ENCODE measurements at regions not wholly inside any gene's neighbourhood (a gene's known extent, or its start where the extent isn't known, plus 50 kb on each side); places are given as distances from the start of the nearest gene placed in this dataset.

DNA sequence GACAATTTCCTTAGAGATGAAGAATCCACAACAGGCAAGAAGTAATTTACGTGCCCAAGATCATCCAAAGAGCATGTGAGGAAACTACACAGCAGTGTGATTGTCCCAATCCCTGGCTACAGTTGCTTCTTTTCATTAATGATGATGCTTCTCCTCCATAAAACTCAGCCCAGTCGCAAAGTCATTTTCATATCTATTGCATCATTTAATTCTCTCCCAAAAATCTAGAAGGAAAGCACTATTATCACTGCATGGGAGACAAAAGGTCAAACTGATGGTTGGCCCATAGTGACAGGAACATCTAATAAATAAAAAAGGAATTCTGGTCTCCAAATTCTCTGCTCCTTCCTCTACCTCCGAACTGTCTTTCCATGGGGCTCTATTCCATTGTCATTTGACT lies 103.5 kb upstream of the SERP2 start:
- POLR2A ChIA-PET: no interaction called here
- ATAC-seq (replicated peaks in 1 of 4) (no peak), DNase-seq (no peak)
- H3K9me3 Mint-ChIP-seq: peaks cover 0 to 7% (median 0%) of the 10 kb centered on the region in 3 donors
- H3K4me3 Mint-ChIP-seq: no peak overlapping the region
- H3K27me3 ChIP-seq (replicated peaks in 1 of 2; ENCODE audit: control insufficient read depth in 2 of 2, extremely low read depth in 1 of 2, insufficient read depth in 2 of 2, low read length in 1 of 2): peaks cover 0 to 4% of the 10 kb centered on the region in 2 experiments
- no peak overlapping the region for H3K4me3 ChIP-seq (ENCODE audit: control insufficient read depth in 1 of 2, extremely low read depth in 1 of 2, low read length in 1 of 2)
- H3K36me3 ChIP-seq (ENCODE audit: control insufficient read depth in 2 of 2, extremely low read depth in 1 of 2, insufficient read depth in 1 of 2, low read length in 1 of 2): no peaks in the 10 kb centered on the region
- no peak overlapping the region for H3K27ac ChIP-seq (ENCODE audit: low read length)
- no peaks in the 10 kb centered on the region for H3K36me3 Mint-ChIP-seq
- no peaks in the 10 kb centered on the region for H3K9me3 ChIP-seq
- H3K27ac Mint-ChIP-seq: no peak overlapping the region
- peaks cover 4 to 11% of the 10 kb centered on the region in 2 experiments for H3K4me1 ChIP-seq (ENCODE audit: control insufficient read depth in 1 of 2, extremely low read depth in 1 of 2, insufficient read depth in 2 of 2, low read length in 2 of 2)
- peaks cover 0 to 3% of the 10 kb centered on the region in 2 donors for H3K27me3 Mint-ChIP-seq
- 100% methylated on average over 1 of the region's 3 CpGs for WGBS (ENCODE audit: insufficient coverage)
- peaks cover 23 to 25% (median 24%) of the 10 kb centered on the region in 3 donors for H3K4me1 Mint-ChIP-seq
- CTCF ChIA-PET: no interaction called here

- no peak for DNase-seq
- Mint-ChIP-seq H3K27ac (no peak overlapping the region), H3K9me3 (peaks cover 0 to 7% (median 5%) of the 10 kb centered on the region in 3 donors), H3K4me3 (no peak overlapping the region), H3K4me1 (peaks cover 31 to 34% (median 33%) of the 10 kb centered on the region in 3 donors), H3K27me3 (no peaks in the 10 kb centered on the region), H3K36me3 (peaks cover 6% of the 10 kb centered on the region)
- Histone ChIP-seq H3K27me3 (replicated peaks in 1 of 2; ENCODE audit: control insufficient read depth in 2 of 2, extremely low read depth in 1 of 2, insufficient read depth in 2 of 2, low read length in 1 of 2) (no peaks in the 10 kb centered on the region), H3K4me3 (ENCODE audit: control insufficient read depth in 1 of 2, extremely low read depth in 1 of 2, low read length in 1 of 2) (no peak overlapping the region), H3K36me3 (ENCODE audit: control insufficient read depth in 2 of 2, extremely low read depth in 1 of 2, insufficient read depth in 1 of 2, low read length in 1 of 2) (no peaks in the 10 kb centered on the region), H3K4me1 (ENCODE audit: control insufficient read depth in 1 of 2, extremely low read depth in 1 of 2, insufficient read depth in 2 of 2, low read length in 2 of 2) (peaks cover 10 to 12% of the 10 kb centered on the region in 2 experiments), H3K9me3 (no peaks in the 10 kb centered on the region), H3K27ac (ENCODE audit: low read length) (no peak overlapping the region)
- WGBS (ENCODE audit: insufficient coverage): 77% methylated on average over 3 of the region's 4 CpGs
- POLR2A ChIA-PET: no interaction called here
- CTCF ChIA-PET: no interaction called here
- no peak for ATAC-seq (replicated peaks in 1 of 4)
These were observed 102.6 kb upstream of the SERP2 start for GRCh38 chr13:44271031-44271455.

DNA sequence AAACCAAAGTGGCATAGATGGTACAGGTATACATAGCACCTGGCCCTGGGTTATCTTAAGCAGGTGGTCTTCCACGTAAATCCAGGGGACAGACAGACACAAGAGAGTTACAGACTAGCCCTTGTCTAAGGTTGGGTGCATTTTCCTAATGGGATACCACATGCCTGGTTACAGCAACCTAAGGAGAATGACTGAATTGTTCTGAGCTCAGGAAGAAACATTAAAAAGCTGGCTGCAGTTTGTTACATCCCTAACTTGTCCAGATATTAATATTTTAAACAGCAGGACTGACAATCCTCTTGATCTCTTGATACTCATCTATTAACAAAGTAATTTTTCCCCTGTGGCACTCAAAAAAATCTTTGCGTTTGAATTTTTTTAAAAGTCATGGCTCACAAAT lies 102.2 kb upstream of the SERP2 start:
- H3K4me1 ChIP-seq (ENCODE audit: control insufficient read depth in 1 of 2, extremely low read depth in 1 of 2, insufficient read depth in 2 of 2, low read length in 2 of 2): peaks cover 10 to 12% of the 10 kb centered on the region in 2 experiments
- CTCF ChIA-PET: no interaction called here
- no peak overlapping the region for H3K4me3 ChIP-seq (ENCODE audit: control insufficient read depth in 1 of 2, extremely low read depth in 1 of 2, low read length in 1 of 2)
- POLR2A ChIA-PET: interaction anchor here in 1 of 2 donors (0.5 kb wide), 1 partner anchor 12 kb away, joined by 3 read pairs; no protein-coding TSS in a partner anchor
- Mint-ChIP-seq H3K27ac (no peak overlapping the region), H3K4me1 (peaks cover 34% of the 10 kb centered on the region in 3 donors), H3K9me3 (peaks cover 0 to 7% (median 5%) of the 10 kb centered on the region in 3 donors), H3K4me3 (no peak overlapping the region), H3K36me3 (peaks cover 6% of the 10 kb centered on the region), H3K27me3 (no peaks in the 10 kb centered on the region)
- no peak overlapping the region for H3K27ac ChIP-seq (ENCODE audit: low read length)
- H3K36me3 ChIP-seq (ENCODE audit: control insufficient read depth in 2 of 2, extremely low read depth in 1 of 2, insufficient read depth in 1 of 2, low read length in 1 of 2): no peaks in the 10 kb centered on the region
- no peaks in the 10 kb centered on the region for H3K9me3 ChIP-seq
- 100% methylated on average over 2 of the region's 2 CpGs for WGBS (ENCODE audit: insufficient coverage)
- DNase-seq (no peak), ATAC-seq (replicated peaks in 1 of 4) (no peak)
- no peaks in the 10 kb centered on the region for H3K27me3 ChIP-seq (replicated peaks in 1 of 2; ENCODE audit: control insufficient read depth in 2 of 2, extremely low read depth in 1 of 2, insufficient read depth in 2 of 2, low read length in 1 of 2)

DNA sequence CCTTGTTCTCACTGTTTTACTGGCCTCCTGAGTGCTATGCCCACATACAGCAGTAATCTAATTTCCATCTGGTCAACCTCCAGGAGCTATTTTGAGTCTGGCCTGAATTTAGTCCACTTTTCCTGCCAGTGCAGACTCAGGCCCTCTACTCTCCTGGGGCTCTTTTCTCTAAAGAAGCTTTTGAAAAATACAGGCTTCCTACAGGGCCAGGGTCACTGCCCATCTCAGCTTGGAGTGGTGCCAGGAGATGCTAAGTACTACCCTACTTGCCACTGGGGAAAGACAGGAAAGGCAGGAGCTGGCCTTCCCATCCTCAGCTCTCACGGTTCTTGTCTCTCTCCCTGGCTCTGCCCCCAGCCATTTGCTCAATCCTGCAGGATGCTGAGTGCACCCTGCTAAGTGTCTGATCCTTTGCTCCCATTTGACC lies 101.7 kb upstream of the SERP2 start:
- Histone ChIP-seq H3K4me3 (ENCODE audit: control insufficient read depth in 1 of 2, extremely low read depth in 1 of 2, low read length in 1 of 2) (no peak overlapping the region), H3K36me3 (ENCODE audit: control insufficient read depth in 2 of 2, extremely low read depth in 1 of 2, insufficient read depth in 1 of 2, low read length in 1 of 2) (no peaks in the 10 kb centered on the region), H3K9me3 (no peaks in the 10 kb centered on the region), H3K27me3 (replicated peaks in 1 of 2; ENCODE audit: control insufficient read depth in 2 of 2, extremely low read depth in 1 of 2, insufficient read depth in 2 of 2, low read length in 1 of 2) (no peaks in the 10 kb centered on the region), H3K4me1 (ENCODE audit: control insufficient read depth in 1 of 2, extremely low read depth in 1 of 2, insufficient read depth in 2 of 2, low read length in 2 of 2) (peaks cover 10 to 12% of the 10 kb centered on the region in 2 experiments), H3K27ac (ENCODE audit: low read length) (no peak overlapping the region)
- no peak for DNase-seq
- no peaks in the 10 kb centered on the region for H3K27me3 Mint-ChIP-seq
- ChIA-PET POLR2A (interaction anchor here in 1 of 2 donors (0.5 kb wide), 1 partner anchor 13 kb away, joined by 3 read pairs; no protein-coding TSS in a partner anchor), CTCF (interaction anchor here in 1 of 2 donors (0.6 kb wide), 1 partner anchor 163 kb away, joined by 4 read pairs; no protein-coding TSS in a partner anchor)
- 100% methylated on average over 1 of the region's 1 CpG for WGBS (ENCODE audit: insufficient coverage)
- peaks cover 0 to 9% (median 7%) of the 10 kb centered on the region in 3 donors for H3K9me3 Mint-ChIP-seq
- H3K36me3 Mint-ChIP-seq: peaks cover 6% of the 10 kb centered on the region
- H3K4me3 Mint-ChIP-seq: no peak overlapping the region
- ATAC-seq (replicated peaks in 1 of 4): no peak
- H3K4me1 Mint-ChIP-seq: peaks cover 34 to 38% (median 38%) of the 10 kb centered on the region in 3 donors
- H3K27ac Mint-ChIP-seq: no peak overlapping the region

DNA sequence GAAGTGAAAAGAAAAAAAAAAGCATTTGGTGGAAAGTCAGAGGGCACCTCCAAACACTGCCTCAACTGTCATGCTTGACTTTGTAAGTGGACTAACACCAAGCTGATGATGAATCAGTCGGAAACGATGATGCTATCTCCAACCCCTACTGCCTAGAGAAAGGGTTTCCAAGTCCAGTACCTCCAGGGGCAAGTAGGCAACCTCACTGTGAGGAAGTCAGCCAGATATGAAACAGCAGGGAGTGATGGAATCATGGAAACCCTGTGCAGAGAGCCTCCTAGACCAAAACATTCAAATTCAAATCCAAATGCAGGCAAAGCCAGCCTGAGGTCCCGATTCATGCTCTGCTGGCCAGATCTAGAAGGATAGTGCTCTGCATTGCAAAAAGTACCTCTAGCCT lies 100.9 kb upstream of the SERP2 start:
- ChIA-PET CTCF (interaction anchor here in 1 of 2 donors (0.6 kb wide), 1 partner anchor 163 kb away, joined by 4 read pairs; no protein-coding TSS in a partner anchor), POLR2A (no interaction called here)
- peaks cover 6% of the 10 kb centered on the region for H3K36me3 Mint-ChIP-seq
- H3K27me3 Mint-ChIP-seq: no peaks in the 10 kb centered on the region
- Histone ChIP-seq H3K9me3 (no peaks in the 10 kb centered on the region), H3K27ac (ENCODE audit: low read length) (no peak overlapping the region), H3K4me1 (ENCODE audit: control insufficient read depth in 1 of 2, extremely low read depth in 1 of 2, insufficient read depth in 2 of 2, low read length in 2 of 2) (peaks cover 12 to 15% of the 10 kb centered on the region in 2 experiments), H3K27me3 (replicated peaks in 1 of 2; ENCODE audit: control insufficient read depth in 2 of 2, extremely low read depth in 1 of 2, insufficient read depth in 2 of 2, low read length in 1 of 2) (no peaks in the 10 kb centered on the region), H3K36me3 (ENCODE audit: control insufficient read depth in 2 of 2, extremely low read depth in 1 of 2, insufficient read depth in 1 of 2, low read length in 1 of 2) (no peaks in the 10 kb centered on the region), H3K4me3 (ENCODE audit: control insufficient read depth in 1 of 2, extremely low read depth in 1 of 2, low read length in 1 of 2) (no peak overlapping the region)
- peak overlapping the region in 1 of 2 donors; percentile 95 for H3K27ac Mint-ChIP-seq
- ATAC-seq (replicated peaks in 1 of 4): no peak
- peaks cover 0 to 12% (median 7%) of the 10 kb centered on the region in 3 donors for H3K9me3 Mint-ChIP-seq
- DNase-seq: no peak
- no peak overlapping the region for H3K4me3 Mint-ChIP-seq
- WGBS (ENCODE audit: insufficient coverage): 100% methylated on average over 1 of the region's 3 CpGs
- peaks cover 36 to 41% (median 41%) of the 10 kb centered on the region in 3 donors for H3K4me1 Mint-ChIP-seq

GRCh38 chr13:44273216-44273615 lies 100.4 kb upstream of the SERP2 start:
- Mint-ChIP-seq H3K4me3 (peak overlapping the region in 1 of 3 donors; percentile 75), H3K4me1 (peaks cover 41 to 47% (median 46%) of the 10 kb centered on the region in 3 donors), H3K27ac (peak overlapping the region; percentile 82 to 95), H3K36me3 (peaks cover 6% of the 10 kb centered on the region), H3K27me3 (peaks cover 0 to under 1% of the 10 kb centered on the region in 2 donors), H3K9me3 (peaks cover 0 to 15% (median 7%) of the 10 kb centered on the region in 3 donors)
- no peaks in the 10 kb centered on the region for H3K36me3 ChIP-seq (ENCODE audit: control insufficient read depth in 2 of 2, extremely low read depth in 1 of 2, insufficient read depth in 1 of 2, low read length in 1 of 2)
- DNase-seq (no peak), ATAC-seq (replicated peaks in 1 of 4) (no peak)
- CTCF ChIA-PET: interaction anchor here in 1 of 2 donors (0.6 kb wide), 1 partner anchor 162 kb away, joined by 3 read pairs; no protein-coding TSS in a partner anchor
- peak overlapping the region; percentile 95 for H3K27ac ChIP-seq (ENCODE audit: low read length)
- POLR2A ChIA-PET: no interaction called here
- WGBS (ENCODE audit: insufficient coverage): 98% methylated on average over 5 of the region's 5 CpGs
- H3K9me3 ChIP-seq: no peaks in the 10 kb centered on the region
- H3K27me3 ChIP-seq (replicated peaks in 1 of 2; ENCODE audit: control insufficient read depth in 2 of 2, extremely low read depth in 1 of 2, insufficient read depth in 2 of 2, low read length in 1 of 2): peaks cover 0 to 1% of the 10 kb centered on the region in 2 experiments
- H3K4me3 ChIP-seq (ENCODE audit: control insufficient read depth in 1 of 2, extremely low read depth in 1 of 2, low read length in 1 of 2): no peak overlapping the region
- H3K4me1 ChIP-seq (ENCODE audit: control insufficient read depth in 1 of 2, extremely low read depth in 1 of 2, insufficient read depth in 2 of 2, low read length in 2 of 2): peaks cover 16 to 19% of the 10 kb centered on the region in 2 experiments

All from T-cell (primary cell).